GM10266 (cell line): ENCODE measurements at regions not wholly inside any gene's neighbourhood (a gene's known extent, or its start where the extent isn't known, plus 50 kb on each side); places are given as distances from the start of the nearest gene placed in this dataset.

Experiments used
- DNase-seq: peaks from one replicate; pipeline ENCODE4 v3.0.0; 2012; ENCODE audit errors: extremely low spot score
- TF ChIP-seq, protein P1 (sequence below): IDR thresholded peaks from 2 replicates; pipeline ENCODE4 v1.5.1; 2012; ENCODE audit warnings: mild to moderate bottlenecking, low read depth; ENCODE audit not compliant: control insufficient read depth, insufficient read depth; ENCODE audit errors: missing control alignments

DNA sequence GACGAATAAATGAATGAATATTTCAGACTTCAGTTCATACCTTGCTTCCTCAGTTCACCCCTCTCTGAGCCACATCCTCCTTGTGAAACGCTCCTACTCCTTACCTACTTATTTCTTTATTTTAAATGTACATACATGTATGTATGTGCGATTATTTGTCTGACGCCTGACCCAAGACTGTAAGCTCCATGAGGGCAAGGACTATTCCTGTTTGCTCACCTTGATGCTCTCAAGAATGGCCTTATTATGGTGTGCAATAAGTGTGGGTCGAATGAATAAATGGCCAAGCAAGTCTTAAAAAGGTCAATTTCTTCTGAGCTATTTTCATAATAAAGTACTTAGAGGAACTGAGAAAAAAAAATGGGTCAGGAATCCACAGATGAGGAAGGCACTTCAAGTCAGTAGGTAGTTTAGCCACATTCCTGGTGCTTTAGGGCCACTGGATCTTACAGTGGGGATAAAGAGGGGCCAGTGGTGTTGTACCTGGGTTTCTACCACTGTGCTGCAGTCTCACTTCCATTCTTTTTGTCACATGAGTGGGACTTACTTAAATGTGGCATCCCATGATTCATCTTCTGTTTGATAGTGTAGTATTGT is 74.7 kb downstream of the SDC1 start:
- DNase-seq, result no peak
- TF ChIP-seq, protein P1, sequence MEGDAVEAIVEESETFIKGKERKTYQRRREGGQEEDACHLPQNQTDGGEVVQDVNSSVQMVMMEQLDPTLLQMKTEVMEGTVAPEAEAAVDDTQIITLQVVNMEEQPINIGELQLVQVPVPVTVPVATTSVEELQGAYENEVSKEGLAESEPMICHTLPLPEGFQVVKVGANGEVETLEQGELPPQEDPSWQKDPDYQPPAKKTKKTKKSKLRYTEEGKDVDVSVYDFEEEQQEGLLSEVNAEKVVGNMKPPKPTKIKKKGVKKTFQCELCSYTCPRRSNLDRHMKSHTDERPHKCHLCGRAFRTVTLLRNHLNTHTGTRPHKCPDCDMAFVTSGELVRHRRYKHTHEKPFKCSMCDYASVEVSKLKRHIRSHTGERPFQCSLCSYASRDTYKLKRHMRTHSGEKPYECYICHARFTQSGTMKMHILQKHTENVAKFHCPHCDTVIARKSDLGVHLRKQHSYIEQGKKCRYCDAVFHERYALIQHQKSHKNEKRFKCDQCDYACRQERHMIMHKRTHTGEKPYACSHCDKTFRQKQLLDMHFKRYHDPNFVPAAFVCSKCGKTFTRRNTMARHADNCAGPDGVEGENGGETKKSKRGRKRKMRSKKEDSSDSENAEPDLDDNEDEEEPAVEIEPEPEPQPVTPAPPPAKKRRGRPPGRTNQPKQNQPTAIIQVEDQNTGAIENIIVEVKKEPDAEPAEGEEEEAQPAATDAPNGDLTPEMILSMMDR, result no peak

DNA sequence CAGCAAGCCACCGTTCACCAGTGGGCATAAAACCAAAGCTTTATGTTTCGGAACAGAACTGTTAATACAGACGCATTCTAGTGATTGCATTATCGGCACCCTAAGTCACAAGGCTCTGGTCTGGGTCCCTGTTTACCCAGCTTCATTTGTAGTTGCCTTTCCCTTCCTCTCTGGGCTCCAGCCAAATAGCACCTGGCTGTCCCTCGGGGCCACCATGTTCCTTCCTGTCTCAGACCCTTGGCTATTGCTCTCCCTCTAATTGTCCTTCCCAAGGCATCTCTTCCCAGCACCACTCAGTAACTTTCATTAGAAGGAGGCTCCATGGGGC is 75.3 kb downstream of the SDC1 start:
- TF ChIP-seq, protein P1, result no peak
- no peak for DNase-seq

DNA sequence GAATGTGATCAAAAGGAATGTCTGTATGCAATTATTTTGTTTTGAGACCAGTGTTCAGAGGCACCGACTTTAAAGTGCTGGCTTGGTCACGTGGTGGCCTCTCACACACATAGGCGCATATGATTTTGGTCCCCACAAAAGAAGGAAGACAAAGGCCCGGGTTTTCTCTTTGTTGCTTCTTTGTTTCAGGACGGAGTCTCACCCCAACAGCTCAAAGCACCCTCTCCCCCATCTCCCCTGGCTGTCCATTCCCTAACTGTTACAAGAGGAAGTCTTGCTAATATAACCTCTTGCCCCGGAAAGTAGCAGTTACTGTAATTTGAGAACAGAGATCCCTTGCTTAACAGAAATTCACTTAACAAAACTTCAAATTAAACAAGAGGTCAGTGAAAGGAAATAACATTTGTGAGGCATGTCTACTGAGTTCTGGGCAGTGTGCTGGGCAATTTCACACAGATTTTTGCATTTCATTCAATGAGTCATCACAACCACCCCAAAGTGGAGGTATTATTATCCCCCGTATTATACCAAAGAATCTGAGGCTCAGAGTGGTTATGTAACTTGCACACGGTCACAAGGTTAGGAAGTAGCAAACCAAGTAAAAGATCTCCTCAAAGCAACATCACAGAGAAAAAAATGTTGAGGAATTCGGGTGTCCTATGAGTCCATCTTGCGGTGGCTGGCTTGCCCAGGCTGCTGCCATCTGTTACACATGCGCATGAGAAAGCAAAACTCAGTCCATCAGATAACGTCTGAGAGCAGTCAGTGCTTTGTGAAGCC is 75.8 kb downstream of the SDC1 start:
- DNase-seq, result no peak

DNA sequence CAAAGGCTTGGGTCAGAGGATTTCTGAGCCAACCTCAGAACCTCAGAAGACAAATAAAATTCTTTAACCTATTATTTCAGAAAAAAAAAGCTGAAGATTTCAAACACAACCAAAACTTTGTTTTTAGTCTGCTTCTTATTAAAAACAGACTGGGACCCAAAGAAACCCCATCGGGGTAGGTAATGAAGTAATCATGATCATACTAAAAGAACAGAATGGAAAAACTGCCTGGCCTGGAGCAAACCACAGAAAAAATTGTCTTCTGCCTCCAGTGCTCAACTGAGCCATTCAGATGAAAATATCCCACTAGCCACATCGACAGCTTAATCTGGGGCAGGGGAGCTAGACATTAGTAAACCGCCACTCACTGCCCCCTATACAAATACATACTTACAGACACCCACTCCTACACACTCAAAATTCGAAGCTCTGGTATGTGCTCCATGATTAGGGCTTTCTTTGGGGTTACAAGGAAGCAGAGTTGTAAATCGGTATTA is 76.5 kb downstream of the SDC1 start:
- TF ChIP-seq, protein P1, result no peak
- no peak for DNase-seq

More for the DNA sequence above, 75.8 kb downstream of the SDC1 start:
- TF ChIP-seq, protein P1, result no peak

DNA sequence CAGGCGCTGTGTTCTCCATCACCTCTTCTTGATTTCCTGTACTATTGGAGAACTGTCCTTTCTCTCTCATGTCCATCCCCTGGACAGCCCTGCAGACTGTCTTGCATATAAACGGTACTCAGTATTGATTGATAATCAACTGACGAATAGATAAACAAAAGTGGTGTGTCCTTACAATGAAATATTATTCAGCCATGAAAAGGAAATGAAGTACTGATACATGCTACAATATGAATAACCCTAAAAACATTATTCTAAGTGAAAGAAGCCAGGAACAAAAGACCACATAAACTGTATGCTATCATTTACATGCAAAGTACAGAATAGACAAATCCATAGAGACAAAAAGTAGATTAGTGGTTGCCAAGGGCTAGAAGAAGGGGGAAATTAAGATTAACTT is 77.6 kb downstream of the SDC1 start:
- DNase-seq, result no peak

DNA sequence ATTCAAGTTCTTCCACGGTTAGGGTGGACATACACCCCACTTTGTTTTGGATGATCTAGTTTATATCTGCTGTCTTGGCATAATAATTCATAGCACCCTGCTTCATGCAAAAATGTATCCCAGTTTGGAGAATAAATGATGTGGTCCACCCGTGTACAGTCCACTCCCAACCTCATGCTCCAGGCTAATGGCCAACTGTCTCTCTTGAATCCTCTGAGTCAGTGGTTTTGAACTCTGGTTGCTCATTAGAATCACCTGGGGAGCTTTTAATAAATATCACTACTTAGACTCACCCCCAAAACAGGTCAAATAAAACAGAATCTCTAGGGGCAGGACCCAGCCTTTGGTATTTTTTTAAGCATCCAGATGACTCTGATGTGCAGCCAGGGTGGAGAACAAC is 78.5 kb downstream of the SDC1 start:
- DNase-seq, result no peak
- TF ChIP-seq, protein P1, result no peak

More for the DNA sequence above, 77.6 kb downstream of the SDC1 start:
- TF ChIP-seq, protein P1, result no peak
